K562 (cell line): ENCODE measurements at regions not wholly inside any gene's neighbourhood (a gene's known extent, or its start where the extent isn't known, plus 50 kb on each side); places are given as distances from the start of the nearest gene placed in this dataset.

Experiments
- ATAC-seq: fragments of 200-7000 bp; cut with Tn5 transposase; 3 replicates; pipeline ENCODE4 v1.9.1; 2020; ENCODE audit warnings: moderate library complexity
- BruUV-seq: library from RNA; stranded (reverse); fragments of 400-500 nt; replicated peaks from 2 replicates; lab custom pipeline; 2021; lab: Mats Ljungman, UMichigan
- CTCF ChIA-PET: fragments of 300-600 bp; formaldehyde crosslinking; extraction: SDS; loops from one replicate; lab custom pipeline; 2021; ENCODE audit warnings: low intra/inter-chr PET ratio; lab: Yijun Ruan, JAX
- POLR2A ChIA-PET: fragments of 300-600, 350-650 bp; sonication (Branson Sonifier 250); formaldehyde crosslinking; extraction: SDS; loops from one replicate; lab custom pipeline; 2021; ENCODE audit warnings: antibody characterized with exemption, inconsistent platforms; lab: Yijun Ruan, JAX
- DNase-seq, 4 experiments: peaks; one replicate each; pipeline versions ENCODE4 v3.0.0 to v3.0.0-alpha.2; 2011 to 2018; ENCODE audit warnings: low spot score in 3 of 4, mixed read lengths in 3 of 4; ENCODE audit errors: extremely low read depth in 1 of 4
- FAIRE-seq: peaks from 2 replicates; lab custom pipeline; 2011; peaks lifted over from hg19 to GRCh38; lab: Jason Lieb, UNC
- H2AFZ ChIP-seq: 2 replicates; pipeline ENCODE4 v1.6.0; 2011; ENCODE audit warnings: low read depth, low read length, control low read depth, inconsistent platforms
- H3K27ac ChIP-seq: fragments of 200-600 bp; 3 replicates; pipeline ENCODE4 v1.8.0; 2011; ENCODE audit warnings: low read depth, mild to moderate bottlenecking, control low read depth, inconsistent platforms, low read length, moderate library complexity, mixed read lengths; ENCODE audit errors: extremely low read depth
- H3K27me3 ChIP-seq, 2 experiments: fragments of 300-600 bp in 1 of 2; 2 replicates in 1 of 2; 3 replicates in 1 of 2; pipeline versions ENCODE4 v1.6.0 to v1.8.0; 2011; ENCODE audit warnings: inconsistent platforms in 2 of 2, low read length in 2 of 2, mild to moderate bottlenecking in 1 of 2, mixed read lengths in 1 of 2, moderate library complexity in 1 of 2; ENCODE audit not compliant: control insufficient read depth in 2 of 2, insufficient read depth in 2 of 2
- H3K36me3 ChIP-seq: fragments of 300-600 bp; 3 replicates; pipeline ENCODE4 v1.8.0; 2011; ENCODE audit warnings: mild to moderate bottlenecking, low read length, inconsistent platforms; ENCODE audit not compliant: control insufficient read depth, insufficient read depth
- H3K4me1 ChIP-seq, 2 experiments: fragments of 200-600 bp in 1 of 2; replicated peaks in 1 of 2; 2 replicates in 1 of 2; 3 replicates in 1 of 2; pipeline versions ENCODE4 v1.5.1 to v1.8.0; 2011; ENCODE audit warnings: inconsistent platforms in 2 of 2, low read length in 2 of 2, mild to moderate bottlenecking in 1 of 2, mixed read lengths in 1 of 2, moderate library complexity in 1 of 2; ENCODE audit not compliant: control insufficient read depth in 2 of 2, insufficient read depth in 2 of 2
- H3K4me2 ChIP-seq: 2 replicates; pipeline ENCODE4 v1.6.1; 2011; ENCODE audit warnings: low read length, control low read depth, inconsistent platforms, mixed read lengths; ENCODE audit not compliant: insufficient read depth
- H3K4me3 ChIP-seq: fragments of 200-600 bp; sonication (generic), shearing (Covaris generic); 2 replicates; pipeline ENCODE4 v1.5.1; 2016; ENCODE audit warnings: control low read depth, inconsistent platforms
- H3K79me2 ChIP-seq: fragments of 200-600 bp; 3 replicates; pipeline ENCODE4 v1.8.0; 2011; ENCODE audit warnings: low read length, inconsistent platforms; ENCODE audit not compliant: control insufficient read depth, insufficient read depth
- H3K9ac ChIP-seq, 2 experiments: 2 replicates each; pipeline versions ENCODE4 v1.6.0 to v1.6.1; 2011; ENCODE audit warnings: low read depth in 2 of 2, low read length in 2 of 2, control low read depth in 1 of 2, inconsistent platforms in 1 of 2, mild to moderate bottlenecking in 1 of 2, mixed read lengths in 1 of 2; ENCODE audit not compliant: insufficient read depth in 1 of 2
- H3K9me1 ChIP-seq: one replicate; pipeline ENCODE4 v1.6.0; 2011; ENCODE audit warnings: inconsistent platforms, mild to moderate bottlenecking, low read length, moderate library complexity; ENCODE audit not compliant: control insufficient read depth, insufficient read depth
- H3K9me3 ChIP-seq: replicated peaks from 2 replicates; pipeline ENCODE4 v1.5.1; 2011; ENCODE audit warnings: low read depth, low read length, inconsistent platforms; ENCODE audit not compliant: control insufficient read depth, insufficient read depth
- H4K20me1 ChIP-seq: replicated peaks from 2 replicates; pipeline ENCODE4 v1.6.1; 2011; ENCODE audit warnings: low read length, inconsistent platforms, mixed read lengths; ENCODE audit not compliant: control insufficient read depth, insufficient read depth
- ETS1 ChIP-seq: conservative IDR thresholded peaks from 2 replicates; pipeline ENCODE4 v1.6.1; 2011; ENCODE audit warnings: low read depth, mild to moderate bottlenecking, low read length; ENCODE audit not compliant: control insufficient read depth
- MNT ChIP-seq, 2 experiments: fragments of 450-650 bp; conservative IDR thresholded peaks; 2 replicates each; pipeline ENCODE4 v1.6.1; 2017; ENCODE audit warnings: mild to moderate bottlenecking in 2 of 2, moderate library complexity in 2 of 2
- PURB ChIP-seq: sonication (generic); formaldehyde crosslinking; IDR thresholded peaks from 2 replicates; pipeline ENCODE4 v1.9.0; 2021; ENCODE audit warnings: low read depth, mild to moderate bottlenecking, missing genetic modification reagents
- ZNF140 ChIP-seq: fragments of 250-450 bp; sonication (Bioruptor Pico); IDR thresholded peaks from 2 replicates; pipeline ENCODE4 v1.8.0; 2021; ENCODE audit warnings: moderate library complexity, mild to moderate bottlenecking, inconsistent platforms
- WGBS: fragments of 100-300 bp; shearing (Covaris generic); methylation state at CpG from one replicate; pipeline ENCODE4 v1.1.6; 2016; ENCODE audit warnings: low coverage, mixed read lengths; ENCODE audit not compliant: insufficient coverage; ENCODE audit errors: missing lambda C conversion rate; 5-methylcytosine and 5-hydroxymethylcytosine counted together
- in situ Hi-C: fragments of 300-500 bp; cut with MboI; formaldehyde crosslinking; loops from 4 replicates; pipeline ENCODE4 v1.15.0; 2018; ENCODE audit warnings: inconsistent platforms, mixed read lengths
- intact Hi-C: fragments of 100-400 bp; cut with micrococcal nuclease; formaldehyde crosslinking; loops from 2 replicates; pipeline ENCODE4 v1.14.2; 2022
- TF ChIP-seq, protein P1 (sequence below), 2 experiments: fragments of 450-650 bp; IDR thresholded peaks; 2 replicates each; pipeline ENCODE4 v1.6.1; 2016; ENCODE audit warnings: mild to moderate bottlenecking in 2 of 2, borderline replicate concordance in 1 of 2, low read depth in 1 of 2, moderate library complexity in 1 of 2
- TF ChIP-seq, protein P2 (sequence below): sonication (generic); formaldehyde crosslinking; IDR thresholded peaks from 2 replicates; pipeline ENCODE4 v1.8.1; 2023; ENCODE audit warnings: mild to moderate bottlenecking, missing genetic modification reagents

DNA sequence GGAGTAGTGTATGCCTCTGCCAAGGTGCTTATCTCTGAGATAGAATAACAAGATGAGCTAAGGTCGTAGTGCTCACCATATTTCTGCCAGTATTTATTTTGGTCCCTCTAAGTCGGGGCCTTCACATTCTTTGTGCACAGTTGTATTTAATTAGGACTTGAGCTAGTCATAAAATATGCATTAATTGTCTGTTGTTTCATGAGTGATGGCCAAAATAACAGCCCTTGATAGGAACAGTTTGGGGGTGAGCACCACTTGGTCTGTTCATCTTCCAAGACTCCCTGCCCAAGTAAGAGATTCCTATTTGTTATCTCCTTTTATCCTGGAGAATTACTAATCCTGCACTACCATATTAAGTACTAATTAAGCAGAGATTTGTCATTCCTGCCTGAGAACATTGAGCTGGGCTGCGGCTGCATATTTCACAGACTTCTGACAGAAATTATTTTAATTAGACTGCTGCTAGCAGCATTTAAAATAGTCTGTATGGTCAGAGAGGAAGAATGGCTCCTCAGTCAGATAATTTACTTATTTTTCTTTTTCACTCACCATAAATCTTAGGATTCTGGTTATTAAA is 435.1 kb downstream of the MTX2 start:
- DNase-seq (no peak), ATAC-seq (no peak), FAIRE-seq (no peak)
- Histone ChIP-seq H3K4me1 (no peaks in the 10 kb centered on the region), H3K27ac (no peak overlapping the region), H3K27me3 (peaks cover 3 to 4% of the 10 kb centered on the region in 2 experiments; a peak in 3 of 5 replicates), H3K36me3 (no peaks in the 10 kb centered on the region), H3K9me3 (no peaks in the 10 kb centered on the region), H3K9ac (no peak overlapping the region), H2AFZ (no peak overlapping the region), H3K4me2 (no peak overlapping the region), H3K79me2 (no peaks in the 10 kb centered on the region), H4K20me1 (no peaks in the 10 kb centered on the region), H3K9me1 (no peaks in the 10 kb centered on the region), H3K4me3 (no peak overlapping the region)
- ChIA-PET CTCF (no interaction called here), POLR2A (interaction anchor here (1.2 to 1.8 kb wide), 2 partner anchors 9 to 11 kb away, joined by 6 read pairs; no protein-coding TSS in a partner anchor)
- in situ Hi-C loops, result no loop called here
- WGBS, result 0% methylated on average over 3 of the region's 3 CpGs
- BruUV-seq, result no TSS peak
- intact Hi-C loops, result no loop called here
- no peak for TF ChIP-seq ETS1
- TF ChIP-seq MNT (conservative IDR thresholded peaks at IDR 0.05), result no peak
- TF ChIP-seq, protein P1, sequence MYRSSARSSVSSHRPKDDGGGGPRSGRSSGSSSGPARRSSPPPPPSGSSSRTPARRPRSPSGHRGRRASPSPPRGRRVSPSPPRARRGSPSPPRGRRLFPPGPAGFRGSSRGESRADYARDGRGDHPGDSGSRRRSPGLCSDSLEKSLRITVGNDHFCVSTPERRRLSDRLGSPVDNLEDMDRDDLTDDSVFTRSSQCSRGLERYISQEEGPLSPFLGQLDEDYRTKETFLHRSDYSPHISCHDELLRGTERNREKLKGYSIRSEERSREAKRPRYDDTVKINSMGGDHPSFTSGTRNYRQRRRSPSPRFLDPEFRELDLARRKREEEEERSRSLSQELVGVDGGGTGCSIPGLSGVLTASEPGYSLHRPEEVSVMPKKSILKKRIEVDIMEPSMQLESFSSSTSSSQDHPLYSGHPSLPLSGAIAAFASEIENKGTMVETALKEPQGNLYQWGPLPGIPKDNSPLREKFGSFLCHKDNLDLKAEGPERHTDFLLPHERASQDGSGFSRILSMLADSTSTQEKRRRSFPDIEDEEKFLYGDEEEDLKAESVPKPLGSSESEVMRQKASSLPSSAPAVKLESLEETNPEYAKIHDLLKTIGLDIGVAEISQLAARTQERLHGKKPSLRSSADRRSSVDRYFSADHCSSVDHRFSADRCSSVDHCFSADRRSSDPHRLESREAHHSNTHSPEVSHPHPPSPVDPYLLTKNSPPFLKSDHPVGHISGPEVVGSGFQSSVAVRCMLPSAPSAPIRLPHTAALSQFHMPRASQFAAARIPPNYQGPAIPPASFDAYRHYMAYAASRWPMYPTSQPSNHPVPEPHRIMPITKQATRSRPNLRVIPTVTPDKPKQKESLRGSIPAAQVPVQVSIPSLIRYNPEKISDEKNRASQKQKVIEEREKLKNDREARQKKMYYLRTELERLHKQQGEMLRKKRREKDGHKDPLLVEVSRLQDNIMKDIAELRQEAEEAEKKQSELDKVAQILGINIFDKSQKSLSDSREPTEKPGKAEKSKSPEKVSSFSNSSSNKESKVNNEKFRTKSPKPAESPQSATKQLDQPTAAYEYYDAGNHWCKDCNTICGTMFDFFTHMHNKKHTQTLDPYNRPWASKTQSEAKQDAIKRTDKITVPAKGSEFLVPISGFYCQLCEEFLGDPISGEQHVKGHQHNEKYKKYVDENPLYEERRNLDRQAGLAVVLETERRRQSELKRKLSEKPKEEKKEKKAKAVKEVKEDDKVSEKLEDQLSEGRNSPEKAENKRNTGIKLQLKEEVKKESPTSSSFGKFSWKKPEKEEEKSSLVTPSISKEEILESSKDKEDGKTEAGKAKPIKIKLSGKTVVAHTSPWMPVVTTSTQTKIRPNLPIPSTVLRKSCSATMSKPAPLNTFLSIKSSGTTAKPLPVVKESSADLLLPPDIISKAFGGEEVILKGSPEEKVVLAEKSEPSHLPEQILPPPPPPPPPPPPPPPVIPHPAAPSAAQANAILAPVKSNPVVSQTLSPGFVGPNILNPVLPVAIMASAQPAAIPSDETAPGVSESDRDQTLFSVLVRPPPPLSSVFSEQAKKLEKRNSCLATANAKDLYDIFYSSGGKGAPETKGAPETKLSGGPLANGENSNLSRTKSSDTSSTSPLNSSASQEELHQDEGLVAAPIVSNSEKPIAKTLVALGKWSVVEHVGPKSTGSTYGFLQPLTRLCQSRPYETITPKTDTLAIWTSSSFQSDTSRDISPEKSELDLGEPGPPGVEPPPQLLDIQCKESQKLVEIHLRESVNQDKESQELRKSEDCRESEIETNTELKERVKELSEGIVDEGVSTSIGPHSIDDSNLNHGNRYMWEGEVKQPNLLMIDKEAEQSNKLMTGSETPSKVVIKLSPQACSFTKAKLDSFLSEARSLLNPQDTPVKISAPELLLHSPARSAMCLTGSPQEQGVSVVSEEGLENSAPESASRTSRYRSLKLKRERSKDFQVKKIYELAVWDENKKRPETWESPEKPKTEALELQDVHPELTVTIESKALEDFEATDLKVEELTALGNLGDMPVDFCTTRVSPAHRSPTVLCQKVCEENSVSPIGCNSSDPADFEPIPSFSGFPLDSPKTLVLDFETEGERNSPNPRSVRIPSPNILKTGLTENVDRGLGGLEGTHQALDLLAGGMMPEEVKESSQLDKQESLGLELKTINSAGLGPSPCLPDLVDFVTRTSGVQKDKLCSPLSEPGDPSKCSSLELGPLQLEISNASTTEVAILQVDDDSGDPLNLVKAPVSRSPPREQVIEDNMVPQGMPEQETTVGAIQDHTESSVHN (IDR thresholded peaks at IDR 0.05; ENCODE audit: borderline replicate concordance in 1 of 2, low read depth in 1 of 2), result no peak
- TF ChIP-seq PURB (CRISPR knock-in tag), result no peak
- no peak for TF ChIP-seq ZNF140
- TF ChIP-seq, protein P2, sequence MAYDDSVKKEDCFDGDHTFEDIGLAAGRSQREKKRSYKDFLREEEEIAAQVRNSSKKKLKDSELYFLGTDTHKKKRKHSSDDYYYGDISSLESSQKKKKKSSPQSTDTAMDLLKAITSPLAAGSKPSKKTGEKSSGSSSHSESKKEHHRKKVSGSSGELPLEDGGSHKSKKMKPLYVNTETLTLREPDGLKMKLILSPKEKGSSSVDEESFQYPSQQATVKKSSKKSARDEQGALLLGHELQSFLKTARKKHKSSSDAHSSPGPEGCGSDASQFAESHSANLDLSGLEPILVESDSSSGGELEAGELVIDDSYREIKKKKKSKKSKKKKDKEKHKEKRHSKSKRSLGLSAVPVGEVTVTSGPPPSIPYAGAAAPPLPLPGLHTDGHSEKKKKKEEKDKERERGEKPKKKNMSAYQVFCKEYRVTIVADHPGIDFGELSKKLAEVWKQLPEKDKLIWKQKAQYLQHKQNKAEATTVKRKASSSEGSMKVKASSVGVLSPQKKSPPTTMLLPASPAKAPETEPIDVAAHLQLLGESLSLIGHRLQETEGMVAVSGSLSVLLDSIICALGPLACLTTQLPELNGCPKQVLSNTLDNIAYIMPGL, result no peak
